ENCODE measurements at regions not wholly inside any gene's neighbourhood (a gene's known extent, or its start where the extent isn't known, plus 50 kb on each side); places are given as distances from the start of the nearest gene placed in this dataset.

DNA sequence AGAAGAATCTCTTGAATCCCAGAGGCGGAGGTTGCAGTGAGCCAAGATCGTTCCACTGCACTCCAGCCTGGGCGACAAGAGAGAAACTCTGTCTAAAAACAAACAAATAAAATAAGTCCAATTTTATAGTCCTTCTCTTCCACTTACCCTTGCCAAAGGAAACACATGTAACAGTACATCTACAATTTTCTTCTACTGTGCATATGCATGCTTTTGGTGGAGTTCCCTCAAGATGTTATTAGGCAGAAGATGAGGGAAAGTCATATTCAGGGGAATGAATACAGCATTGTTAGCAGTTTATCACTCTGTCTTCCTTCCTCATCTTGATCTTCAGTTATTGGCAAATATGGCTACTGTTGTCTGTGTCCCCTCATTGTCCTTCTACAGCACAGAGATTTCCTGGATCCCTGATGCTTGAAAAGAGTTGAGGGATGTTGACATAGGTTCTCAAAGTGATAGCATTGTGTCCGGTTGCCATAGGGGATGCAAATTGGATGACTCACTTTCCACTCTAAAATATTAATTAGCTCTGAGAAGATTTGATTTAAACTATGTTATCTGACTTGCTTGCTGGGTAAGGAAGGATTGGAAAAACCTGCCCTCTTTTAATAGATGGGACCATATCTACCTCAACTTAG is 1173.6 kb downstream of the KCNT2 start:
- no peaks in the 10 kb centered on the region for H3K9me3 ChIP-seq (ENCODE audit: low read length)
- CTCF ChIA-PET (ENCODE audit: unreplicated experiment) = no interaction called here
- no peak overlapping the region for H3K4me3 ChIP-seq (ENCODE audit: low read depth, low read length, poor library complexity, severe bottlenecking)
- no peak overlapping the region for H3K27ac ChIP-seq (ENCODE audit: low read depth, low read length, poor library complexity, severe bottlenecking)
- no TSS peak for BruUV-seq (replicated peaks)
- no peak overlapping the region for H3K4me2 ChIP-seq (ENCODE audit: low read length)
- no peaks in the 10 kb centered on the region for H3K79me2 ChIP-seq (ENCODE audit: insufficient read depth, low read depth, low read length)
- no peak overlapping the region for H2AFZ ChIP-seq (ENCODE audit: low read length)
- no peak for DNase-seq (ENCODE audit: low spot score)
- no peaks in the 10 kb centered on the region for H4K20me1 ChIP-seq (ENCODE audit: insufficient read depth, low read length)
- no peaks in the 10 kb centered on the region for H3K4me1 ChIP-seq (ENCODE audit: insufficient read depth, low read length, poor library complexity, severe bottlenecking)
- TF ChIP-seq CTCF (conservative IDR thresholded peaks at IDR 0.05; ENCODE audit: low read length) (no peak), EZH2phosphoT487 (IDR thresholded peaks at IDR 0.05; ENCODE audit: borderline replicate concordance, low read depth, low read length) (no peak)
- intact Hi-C loops (cut with micrococcal nuclease; ENCODE audit: unreplicated experiment) = no loop called here
- H3K36me3 ChIP-seq (ENCODE audit: insufficient read depth, low read length) = no peaks in the 10 kb centered on the region
- no peaks in the 10 kb centered on the region for H3K9me2 ChIP-seq (ENCODE audit: insufficient read depth, low read length)
- POLR2A ChIA-PET = interaction anchor here (0.7 kb wide), 1 partner anchor 228 kb away, joined by 3 read pairs; no protein-coding TSS in a partner anchor

- no peak overlapping the region for H3K4me2 ChIP-seq (ENCODE audit: low read length)
- BruUV-seq (replicated peaks) = no TSS peak
- ChIA-PET CTCF (ENCODE audit: unreplicated experiment) (no interaction called here), POLR2A (no interaction called here)
- H3K9me2 ChIP-seq (ENCODE audit: insufficient read depth, low read length) = no peaks in the 10 kb centered on the region
- no peak overlapping the region for H3K27ac ChIP-seq (ENCODE audit: low read depth, low read length, poor library complexity, severe bottlenecking)
- no peaks in the 10 kb centered on the region for H3K4me1 ChIP-seq (ENCODE audit: insufficient read depth, low read length, poor library complexity, severe bottlenecking)
- H4K20me1 ChIP-seq (ENCODE audit: insufficient read depth, low read length) = no peaks in the 10 kb centered on the region
- TF ChIP-seq CTCF (conservative IDR thresholded peaks at IDR 0.05; ENCODE audit: low read length) = no peak
- no peak for TF ChIP-seq EZH2phosphoT487 (IDR thresholded peaks at IDR 0.05; ENCODE audit: borderline replicate concordance, low read depth, low read length)
- DNase-seq (ENCODE audit: low spot score) = no peak
- no peaks in the 10 kb centered on the region for H3K79me2 ChIP-seq (ENCODE audit: insufficient read depth, low read depth, low read length)
- H2AFZ ChIP-seq (ENCODE audit: low read length) = no peak overlapping the region
- no peaks in the 10 kb centered on the region for H3K36me3 ChIP-seq (ENCODE audit: insufficient read depth, low read length)
- no peaks in the 10 kb centered on the region for H3K9me3 ChIP-seq (ENCODE audit: low read length)
- intact Hi-C loops (cut with micrococcal nuclease; ENCODE audit: unreplicated experiment) = no loop called here
- H3K4me3 ChIP-seq (ENCODE audit: low read depth, low read length, poor library complexity, severe bottlenecking) = no peak overlapping the region
Measured at GRCh38 chr1:195430826-195431225, 1177.4 kb downstream of the KCNT2 start.

DNA sequence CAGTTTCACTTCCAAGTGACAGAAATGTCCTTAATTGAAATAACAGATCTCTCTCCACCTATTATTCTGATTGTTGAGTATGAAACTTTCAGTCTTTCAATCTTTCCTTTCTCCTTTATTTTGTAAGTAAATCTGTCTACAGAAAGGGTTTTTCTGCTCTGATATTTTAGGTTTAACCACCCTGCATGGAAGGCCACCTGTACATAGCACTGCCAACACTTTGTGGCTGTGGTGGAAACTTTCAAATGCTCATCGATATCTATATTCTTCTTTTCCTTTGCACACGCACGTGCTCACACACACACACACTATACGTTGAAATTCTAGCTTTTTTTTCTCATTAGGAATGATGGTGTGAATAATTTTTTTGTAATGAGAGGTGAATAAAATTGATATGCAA is 1179.3 kb downstream of the KCNT2 start:
- POLR2A ChIA-PET = interaction anchor here (0.8 kb wide), 1 partner anchor 839 kb away, joined by 3 read pairs; no protein-coding TSS in a partner anchor
- intact Hi-C loops (cut with micrococcal nuclease; ENCODE audit: unreplicated experiment) = no loop called here

More for the DNA sequence above, 1179.3 kb downstream of the KCNT2 start:
- CTCF ChIA-PET (ENCODE audit: unreplicated experiment) = no interaction called here
- H4K20me1 ChIP-seq (ENCODE audit: insufficient read depth, low read length) = no peaks in the 10 kb centered on the region
- no peak overlapping the region for H3K27ac ChIP-seq (ENCODE audit: low read depth, low read length, poor library complexity, severe bottlenecking)
- no TSS peak for BruUV-seq (replicated peaks)
- H3K9me3 ChIP-seq (ENCODE audit: low read length) = no peaks in the 10 kb centered on the region
- no peaks in the 10 kb centered on the region for H3K36me3 ChIP-seq (ENCODE audit: insufficient read depth, low read length)
- no peaks in the 10 kb centered on the region for H3K4me1 ChIP-seq (ENCODE audit: insufficient read depth, low read length, poor library complexity, severe bottlenecking)
- no peak overlapping the region for H3K4me3 ChIP-seq (ENCODE audit: low read depth, low read length, poor library complexity, severe bottlenecking)
- no peak for DNase-seq (ENCODE audit: low spot score)
- no peak for TF ChIP-seq CTCF (conservative IDR thresholded peaks at IDR 0.05; ENCODE audit: low read length)
- TF ChIP-seq EZH2phosphoT487 (IDR thresholded peaks at IDR 0.05; ENCODE audit: borderline replicate concordance, low read depth, low read length) = no peak
- no peak overlapping the region for H3K4me2 ChIP-seq (ENCODE audit: low read length)
- no peaks in the 10 kb centered on the region for H3K9me2 ChIP-seq (ENCODE audit: insufficient read depth, low read length)
- no peak overlapping the region for H2AFZ ChIP-seq (ENCODE audit: low read length)
- H3K79me2 ChIP-seq (ENCODE audit: insufficient read depth, low read depth, low read length) = no peaks in the 10 kb centered on the region
